ENCODE measurements at regions not wholly inside any gene's neighbourhood (a gene's known extent, or its start where the extent isn't known, plus 50 kb on each side); places are given as distances from the start of the nearest gene placed in this dataset.
"Not testable (repeated sequence)": the region's sequence is repeated elsewhere in the genome, so short reads cannot be mapped to it uniquely, and the experiment has no call there.

GRCh38 chrX:40526412-40526811, 54.4 kb upstream of the ATP6AP2 start:
- Histone ChIP-seq H3K4me3 (ENCODE audit: low read length) (no peak overlapping the region), H3K9me3 (ENCODE audit: low read length) (no peaks in the 10 kb centered on the region), H3K79me2 (replicated peaks; ENCODE audit: insufficient read depth, low read length) (no peaks in the 10 kb centered on the region), H3K27me3 (ENCODE audit: insufficient read depth, low read depth, low read length) (no peaks in the 10 kb centered on the region), H3F3A (ENCODE audit: insufficient read depth, low read length, poor library complexity, severe bottlenecking) (no peaks in the 10 kb centered on the region), H3K27ac (ENCODE audit: low read length) (no peak overlapping the region), H3K9ac (ENCODE audit: low read length) (no peak overlapping the region), H3K9me2 (ENCODE audit: insufficient read depth, low read length) (no peaks in the 10 kb centered on the region), H4K20me1 (ENCODE audit: insufficient read depth) (no peaks in the 10 kb centered on the region), H3K4me2 (ENCODE audit: low read length) (no peak overlapping the region), H2AFZ (ENCODE audit: low read depth, low read length) (no peak overlapping the region), H3K36me3 (ENCODE audit: insufficient read depth, low read length) (no peaks in the 10 kb centered on the region)
- TF ChIP-seq EP300 (conservative IDR thresholded peaks at IDR 0.05; ENCODE audit: poor library complexity, severe bottlenecking) (no peak), MXI1 (conservative IDR thresholded peaks at IDR 0.05; ENCODE audit: poor library complexity, severe bottlenecking) (no peak), EZH2 (IDR thresholded peaks at IDR 0.05; ENCODE audit: borderline replicate concordance, insufficient read depth, low read length, poor library complexity, severe bottlenecking) (no peak), SMC3 (conservative IDR thresholded peaks at IDR 0.05; ENCODE audit: poor library complexity) (no peak), RAD21 (conservative IDR thresholded peaks at IDR 0.05) (no peak)

GRCh38 chrX:40525901-40526300, 54.9 kb upstream of the ATP6AP2 start:
- H3K27ac ChIP-seq (ENCODE audit: low read length); H3K79me2 ChIP-seq (replicated peaks; ENCODE audit: insufficient read depth, low read length); H3K9ac ChIP-seq (ENCODE audit: low read length); H3K9me3 ChIP-seq (ENCODE audit: low read length); H3K4me2 ChIP-seq (ENCODE audit: low read length); H3K36me3 ChIP-seq (ENCODE audit: insufficient read depth, low read length); H3K4me3 ChIP-seq (ENCODE audit: low read length); H4K20me1 ChIP-seq (ENCODE audit: insufficient read depth); H3K27me3 ChIP-seq (ENCODE audit: insufficient read depth, low read depth, low read length); H3K9me2 ChIP-seq (ENCODE audit: insufficient read depth, low read length); H2AFZ ChIP-seq (ENCODE audit: low read depth, low read length); H3F3A ChIP-seq (ENCODE audit: insufficient read depth, low read length, poor library complexity, severe bottlenecking): not testable (repeated sequence)

GRCh38 chrX:40524423-40524822, 56.3 kb upstream of the ATP6AP2 start:
- Histone ChIP-seq H3K4me3 (ENCODE audit: low read length) (no peak overlapping the region), H3K9me2 (ENCODE audit: insufficient read depth, low read length) (no peaks in the 10 kb centered on the region), H3K9me3 (ENCODE audit: low read length) (no peaks in the 10 kb centered on the region), H3K4me2 (ENCODE audit: low read length) (no peak overlapping the region), H3K27me3 (ENCODE audit: insufficient read depth, low read depth, low read length) (no peaks in the 10 kb centered on the region), H4K20me1 (ENCODE audit: insufficient read depth) (no peaks in the 10 kb centered on the region), H2AFZ (ENCODE audit: low read depth, low read length) (no peak overlapping the region), H3K9ac (ENCODE audit: low read length) (no peak overlapping the region), H3K27ac (ENCODE audit: low read length) (no peak overlapping the region), H3F3A (ENCODE audit: insufficient read depth, low read length, poor library complexity, severe bottlenecking) (no peaks in the 10 kb centered on the region), H3K36me3 (ENCODE audit: insufficient read depth, low read length) (no peaks in the 10 kb centered on the region), H3K79me2 (replicated peaks; ENCODE audit: insufficient read depth, low read length) (no peaks in the 10 kb centered on the region)
- TF ChIP-seq RAD21 (conservative IDR thresholded peaks at IDR 0.05) = no peak
- TF ChIP-seq CTCF (IDR thresholded peaks at IDR 0.05; ENCODE audit: poor library complexity, severe bottlenecking) = no peak
- no peak for TF ChIP-seq REST (IDR thresholded peaks at IDR 0.05; ENCODE audit: borderline replicate concordance)
- TF ChIP-seq SMC3 (conservative IDR thresholded peaks at IDR 0.05; ENCODE audit: poor library complexity) = no peak
- no peak for TF ChIP-seq MXI1 (conservative IDR thresholded peaks at IDR 0.05; ENCODE audit: poor library complexity, severe bottlenecking)
- TF ChIP-seq EZH2 (IDR thresholded peaks at IDR 0.05; ENCODE audit: borderline replicate concordance, insufficient read depth, low read length, poor library complexity, severe bottlenecking) = no peak
- TF ChIP-seq POLR2AphosphoS5 (IDR thresholded peaks at IDR 0.05) = no peak
- TF ChIP-seq EP300 (conservative IDR thresholded peaks at IDR 0.05; ENCODE audit: poor library complexity, severe bottlenecking) = no peak

Data from neural cell (in vitro differentiated cells).